HG03060 (cell line): ENCODE measurements at regions not wholly inside any gene's neighbourhood (a gene's known extent, or its start where the extent isn't known, plus 50 kb on each side); places are given as distances from the start of the nearest gene placed in this dataset.
"Not testable (repeated sequence)": the region's sequence is repeated elsewhere in the genome, so short reads cannot be mapped to it uniquely, and the experiment has no call there.

Experiments used
- ATAC-seq: cut with Tn5 transposase; IDR thresholded peaks from one replicate; pipeline ENCODE4 v1.9.1; 2021; ENCODE audit warnings: low read depth, moderate number of reproducible peaks; ENCODE audit not compliant: unreplicated experiment

- no peak for ATAC-seq
These were observed 338.7 kb upstream of the TNRC6C start for GRCh38 chr17:77619851-77620250.

- ATAC-seq: no peak
These were observed 338.2 kb upstream of the TNRC6C start for GRCh38 chr17:77620282-77620681.

GRCh38 chr17:77622084-77622483, 336.4 kb upstream of the TNRC6C start:
- ATAC-seq: not testable (repeated sequence)

GRCh38 chr17:77622647-77623046, 335.9 kb upstream of the TNRC6C start:
- no peak for ATAC-seq

- ATAC-seq: not testable (repeated sequence)
These were observed 335.2 kb upstream of the TNRC6C start for GRCh38 chr17:77623321-77623720.

GRCh38 chr17:77628035-77628434, 330.5 kb upstream of the TNRC6C start:
- ATAC-seq: no peak

GRCh38 chr17:77629284-77629683, 329.2 kb upstream of the TNRC6C start:
- not testable (repeated sequence) for ATAC-seq

- no peak for ATAC-seq
These were observed 327.2 kb upstream of the TNRC6C start for GRCh38 chr17:77631307-77631706.

- ATAC-seq: no peak
These were observed 325.9 kb upstream of the TNRC6C start for GRCh38 chr17:77632619-77633018.

- ATAC-seq: no peak
These were observed 323.8 kb upstream of the TNRC6C start for GRCh38 chr17:77634710-77635109.

- ATAC-seq: no peak
These were observed 323.3 kb upstream of the TNRC6C start for GRCh38 chr17:77635176-77635575.

GRCh38 chr17:77635785-77636184, 322.7 kb upstream of the TNRC6C start:
- not testable (repeated sequence) for ATAC-seq

- no peak for ATAC-seq
These were observed 321.4 kb upstream of the TNRC6C start for GRCh38 chr17:77636835-77637817.

GRCh38 chr17:77637818-77638575, 320.5 kb upstream of the TNRC6C start:
- ATAC-seq: no peak

- no peak for ATAC-seq
These were observed 318.3 kb upstream of the TNRC6C start for GRCh38 chr17:77640252-77640651.

- no peak for ATAC-seq
These were observed 317.4 kb upstream of the TNRC6C start for GRCh38 chr17:77640916-77641605.

- no peak for ATAC-seq
These were observed 316.8 kb upstream of the TNRC6C start for GRCh38 chr17:77641718-77642117.

GRCh38 chr17:77644181-77645071, 314.1 kb upstream of the TNRC6C start:
- no peak for ATAC-seq

- ATAC-seq: no peak
These were observed 313.1 kb upstream of the TNRC6C start for GRCh38 chr17:77645072-77646045.
